ENCODE measurements at regions not wholly inside any gene's neighbourhood (a gene's known extent, or its start where the extent isn't known, plus 50 kb on each side); places are given as distances from the start of the nearest gene placed in this dataset.
A peak's percentile ranks its signal among the peaks of the same experiment; 100 is the strongest.
"Not testable (repeated sequence)": the region's sequence is repeated elsewhere in the genome, so short reads cannot be mapped to it uniquely, and the experiment has no call there.

DNA sequence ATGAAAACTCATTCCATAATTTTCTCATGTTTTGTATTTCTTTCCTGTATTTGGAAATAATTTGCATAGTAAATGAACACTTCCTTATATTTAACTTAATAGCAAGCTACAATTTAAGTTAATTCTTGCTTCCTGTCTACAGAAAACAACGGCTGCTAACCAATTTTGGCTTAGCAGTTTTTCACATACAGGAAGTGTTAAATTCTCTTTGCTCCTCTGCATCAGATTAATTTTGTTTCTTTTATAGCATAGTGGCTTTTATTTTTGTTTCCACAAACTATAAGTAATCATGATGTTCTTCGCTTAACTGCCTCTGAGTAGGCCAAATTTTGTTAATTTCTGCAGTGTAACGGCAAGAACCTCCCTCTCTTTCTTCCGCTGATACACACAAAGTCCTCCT is 182.9 kb downstream of the ALX1 start:
- Mint-ChIP-seq H3K9me3 (no peaks in the 10 kb centered on the region), H3K36me3 (no peaks in the 10 kb centered on the region), H3K4me1 (no peaks in the 10 kb centered on the region), H3K27ac (no peak overlapping the region), H3K4me3 (no peak overlapping the region), H3K27me3 (no peaks in the 10 kb centered on the region)

- Mint-ChIP-seq H3K27me3 (no peaks in the 10 kb centered on the region), H3K27ac (no peak overlapping the region), H3K9me3 (peaks cover 5% of the 10 kb centered on the region), H3K36me3 (no peaks in the 10 kb centered on the region), H3K4me1 (peaks cover 18% of the 10 kb centered on the region), H3K4me3 (no peak overlapping the region)
Observed at GRCh38 chr12:85466890-85467289, 186.9 kb downstream of the ALX1 start.

GRCh38 chr12:85468356-85469157 is 188.5 kb downstream of the ALX1 start:
- Mint-ChIP-seq H3K4me1 (peaks cover 18% of the 10 kb centered on the region), H3K4me3 (peak overlapping the region; percentile 83), H3K36me3 (no peaks in the 10 kb centered on the region), H3K27me3 (no peaks in the 10 kb centered on the region), H3K9me3 (peaks cover 5% of the 10 kb centered on the region), H3K27ac (no peak overlapping the region)

DNA sequence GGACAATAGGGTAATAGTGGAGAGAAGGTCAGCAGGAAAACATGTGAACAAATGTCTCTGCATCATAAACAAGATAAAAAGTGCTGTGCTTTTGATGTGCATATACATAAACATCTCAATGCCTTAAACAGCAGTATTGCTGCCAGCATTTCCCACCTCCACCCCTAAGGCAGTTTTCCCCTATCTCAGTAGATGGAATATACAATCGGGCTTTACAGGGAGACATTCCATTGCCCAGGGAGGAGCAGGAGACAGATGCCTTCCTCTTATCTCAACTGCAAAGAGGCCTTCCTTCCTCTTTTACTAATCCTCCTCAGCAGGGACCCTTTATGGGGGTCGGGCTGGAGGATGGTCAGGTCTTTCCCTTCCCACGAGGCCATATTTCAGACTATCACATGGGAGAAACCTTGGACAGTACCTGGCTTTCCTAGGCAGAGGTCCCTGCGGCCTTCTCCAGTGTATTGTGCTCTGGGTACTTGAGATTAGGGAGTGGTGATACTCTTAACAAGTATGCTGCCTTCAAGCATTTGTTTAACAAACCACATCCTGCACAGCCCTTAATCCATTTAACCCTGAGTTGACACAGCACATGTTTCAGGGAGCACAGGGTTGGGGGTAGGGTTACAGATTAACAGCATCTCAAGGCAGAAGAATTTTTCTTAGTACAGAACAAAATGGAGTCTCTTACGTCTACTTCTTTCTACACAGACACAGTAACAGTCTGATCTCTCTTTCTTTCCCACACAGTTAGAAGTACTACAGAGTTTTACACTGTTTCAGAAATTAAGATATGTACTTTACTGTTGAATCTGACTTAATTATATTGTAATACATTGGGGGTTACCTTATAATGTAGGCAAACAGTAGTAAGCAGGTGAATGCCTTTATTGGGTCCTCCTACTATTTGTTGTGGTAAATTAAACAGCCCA is 189.4 kb downstream of the ALX1 start:
- H3K27me3 Mint-ChIP-seq, H3K27ac Mint-ChIP-seq, H3K36me3 Mint-ChIP-seq, H3K9me3 Mint-ChIP-seq: not testable (repeated sequence)
- peaks cover 18% of the 10 kb centered on the region for H3K4me1 Mint-ChIP-seq
- H3K4me3 Mint-ChIP-seq = peak overlapping the region; percentile 83

DNA sequence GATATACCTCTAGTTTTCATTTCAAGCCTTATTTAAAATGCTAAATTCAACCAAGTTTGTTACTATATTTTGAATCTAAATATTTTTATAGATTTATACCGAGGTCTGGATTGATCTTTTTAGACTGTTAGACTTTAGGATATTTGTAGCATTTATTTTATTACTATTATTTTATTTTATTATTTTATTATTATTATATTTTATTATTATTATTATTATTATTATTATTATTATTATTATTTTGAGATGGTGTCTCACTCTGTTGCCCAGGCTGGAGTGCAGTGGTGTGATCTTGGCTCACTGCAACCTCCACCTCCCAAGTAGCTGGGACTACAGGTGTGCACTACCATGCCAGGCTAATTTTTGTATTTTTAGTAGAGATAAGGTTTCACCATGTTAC is 195.3 kb downstream of the ALX1 start:
- not testable (repeated sequence) for H3K4me3 Mint-ChIP-seq, H3K36me3 Mint-ChIP-seq, H3K27ac Mint-ChIP-seq, H3K4me1 Mint-ChIP-seq, H3K9me3 Mint-ChIP-seq, H3K27me3 Mint-ChIP-seq

- no peaks in the 10 kb centered on the region for H3K9me3 Mint-ChIP-seq
- H3K36me3 Mint-ChIP-seq = no peaks in the 10 kb centered on the region
- no peaks in the 10 kb centered on the region for H3K4me1 Mint-ChIP-seq
- H3K27me3 Mint-ChIP-seq = no peaks in the 10 kb centered on the region
- no peak overlapping the region for H3K27ac Mint-ChIP-seq
- no peak overlapping the region for H3K4me3 Mint-ChIP-seq
Observed at GRCh38 chr12:85476756-85477155, 196.7 kb downstream of the ALX1 start.

GRCh38 chr12:85484387-85484786 is 204.4 kb downstream of the ALX1 start:
- Mint-ChIP-seq H3K4me3 (no peak overlapping the region), H3K9me3 (no peaks in the 10 kb centered on the region), H3K36me3 (no peaks in the 10 kb centered on the region), H3K27me3 (no peaks in the 10 kb centered on the region), H3K27ac (no peak overlapping the region), H3K4me1 (no peaks in the 10 kb centered on the region)

- Mint-ChIP-seq H3K4me3 (no peak overlapping the region), H3K27me3 (no peaks in the 10 kb centered on the region), H3K4me1 (no peaks in the 10 kb centered on the region), H3K27ac (no peak overlapping the region), H3K9me3 (peaks cover 14% of the 10 kb centered on the region), H3K36me3 (no peaks in the 10 kb centered on the region)
Observed at GRCh38 chr12:85489194-85489593, 209.2 kb downstream of the ALX1 start.

GRCh38 chr12:85504164-85504563 is 224.1 kb downstream of the ALX1 start:
- H3K36me3 Mint-ChIP-seq = no peaks in the 10 kb centered on the region
- H3K4me3 Mint-ChIP-seq = no peak overlapping the region
- no peaks in the 10 kb centered on the region for H3K27me3 Mint-ChIP-seq
- H3K9me3 Mint-ChIP-seq = peaks cover 4% of the 10 kb centered on the region
- H3K4me1 Mint-ChIP-seq = no peaks in the 10 kb centered on the region
- H3K27ac Mint-ChIP-seq = no peak overlapping the region

DNA sequence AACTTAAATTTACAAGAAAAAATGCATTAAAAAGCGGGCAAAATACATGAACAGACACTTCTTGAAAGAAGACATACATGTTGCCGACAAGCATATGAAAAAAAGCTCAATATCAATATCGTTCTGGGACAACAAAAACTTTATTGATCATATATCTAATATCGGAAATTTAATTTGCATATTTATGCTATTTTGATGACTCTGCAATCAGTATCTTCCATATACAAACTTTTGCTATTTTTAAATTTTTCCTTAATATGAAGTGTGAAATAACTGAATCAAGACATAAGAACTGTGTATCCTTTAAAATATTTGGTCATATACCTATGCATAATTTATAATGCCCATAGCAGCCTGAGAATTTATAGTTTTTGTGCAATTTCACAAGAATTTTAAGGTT is 224.6 kb downstream of the ALX1 start:
- no peaks in the 10 kb centered on the region for H3K36me3 Mint-ChIP-seq
- H3K4me3 Mint-ChIP-seq = no peak overlapping the region
- no peaks in the 10 kb centered on the region for H3K27me3 Mint-ChIP-seq
- no peaks in the 10 kb centered on the region for H3K4me1 Mint-ChIP-seq
- H3K27ac Mint-ChIP-seq = no peak overlapping the region
- H3K9me3 Mint-ChIP-seq = peaks cover 4% of the 10 kb centered on the region

DNA sequence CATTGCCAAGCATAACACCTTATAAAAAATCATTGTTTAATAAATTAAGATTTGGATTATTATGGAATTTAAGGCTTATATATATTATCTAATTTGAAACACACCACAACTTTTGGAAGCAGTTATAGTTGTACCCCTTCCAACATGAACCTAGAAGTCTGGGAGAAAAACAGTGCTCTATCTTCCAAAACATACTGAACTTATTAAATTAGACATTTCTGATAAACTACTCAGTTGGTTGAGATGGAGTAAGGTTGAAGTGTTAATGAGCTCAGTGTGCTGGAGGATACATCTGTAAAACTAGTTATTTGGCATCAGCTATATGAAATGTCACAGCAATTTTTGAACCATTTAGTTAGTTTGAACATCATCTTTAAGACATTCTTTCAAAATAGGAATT is 227.4 kb downstream of the ALX1 start:
- Mint-ChIP-seq H3K27me3 (no peaks in the 10 kb centered on the region), H3K27ac (no peak overlapping the region), H3K9me3 (peaks cover 4% of the 10 kb centered on the region), H3K4me3 (no peak overlapping the region), H3K36me3 (no peaks in the 10 kb centered on the region), H3K4me1 (no peaks in the 10 kb centered on the region)

GRCh38 chr12:85509081-85509856 is 229.2 kb downstream of the ALX1 start:
- Mint-ChIP-seq H3K4me1 (no peaks in the 10 kb centered on the region), H3K9me3 (peaks cover 4% of the 10 kb centered on the region), H3K27me3 (no peaks in the 10 kb centered on the region), H3K27ac (no peak overlapping the region), H3K36me3 (no peaks in the 10 kb centered on the region), H3K4me3 (no peak overlapping the region)

DNA sequence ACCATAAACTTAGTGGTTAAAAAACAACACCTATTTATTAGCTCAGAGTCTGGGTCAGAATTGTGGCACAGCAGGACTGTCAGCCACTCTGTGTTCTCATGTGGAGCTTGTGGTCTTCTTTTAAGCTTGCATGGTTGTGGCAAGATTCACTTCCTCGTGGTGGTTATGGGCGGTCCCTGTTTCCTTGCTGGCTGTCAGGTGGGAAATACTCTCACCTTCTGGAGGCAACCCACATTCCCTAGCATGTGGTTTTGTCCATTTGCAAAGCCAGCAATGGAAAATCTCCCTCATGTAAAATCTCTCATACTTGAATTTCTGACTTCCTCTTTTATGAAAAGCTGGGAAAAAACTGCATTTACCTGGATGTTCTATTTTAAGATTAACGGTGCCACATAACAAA is 229.8 kb downstream of the ALX1 start:
- Mint-ChIP-seq H3K4me3 (no peak overlapping the region), H3K27me3 (no peaks in the 10 kb centered on the region), H3K4me1 (no peaks in the 10 kb centered on the region), H3K9me3 (peaks cover 4% of the 10 kb centered on the region), H3K36me3 (no peaks in the 10 kb centered on the region), H3K27ac (no peak overlapping the region)

DNA sequence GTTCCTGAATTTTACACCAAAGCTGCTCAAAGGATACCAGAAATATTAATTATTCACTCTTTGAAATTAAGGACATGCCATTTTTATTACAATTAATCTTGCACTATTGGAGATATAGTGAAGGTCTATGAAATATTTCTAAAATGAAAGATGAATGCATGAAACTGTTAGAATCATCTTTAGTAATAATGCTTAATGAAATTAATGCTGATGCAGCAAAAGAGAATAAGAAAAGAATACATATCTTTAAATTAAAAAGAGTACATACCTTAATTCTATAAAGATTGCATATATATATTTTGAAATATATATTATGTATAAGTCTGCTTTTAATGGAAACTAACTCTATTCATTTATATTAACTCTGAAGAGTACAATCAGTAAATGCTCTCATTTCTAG is 236.0 kb downstream of the ALX1 start:
- Mint-ChIP-seq H3K9me3 (no peaks in the 10 kb centered on the region), H3K36me3 (no peaks in the 10 kb centered on the region), H3K4me1 (no peaks in the 10 kb centered on the region), H3K27ac (no peak overlapping the region), H3K4me3 (no peak overlapping the region), H3K27me3 (no peaks in the 10 kb centered on the region)

DNA sequence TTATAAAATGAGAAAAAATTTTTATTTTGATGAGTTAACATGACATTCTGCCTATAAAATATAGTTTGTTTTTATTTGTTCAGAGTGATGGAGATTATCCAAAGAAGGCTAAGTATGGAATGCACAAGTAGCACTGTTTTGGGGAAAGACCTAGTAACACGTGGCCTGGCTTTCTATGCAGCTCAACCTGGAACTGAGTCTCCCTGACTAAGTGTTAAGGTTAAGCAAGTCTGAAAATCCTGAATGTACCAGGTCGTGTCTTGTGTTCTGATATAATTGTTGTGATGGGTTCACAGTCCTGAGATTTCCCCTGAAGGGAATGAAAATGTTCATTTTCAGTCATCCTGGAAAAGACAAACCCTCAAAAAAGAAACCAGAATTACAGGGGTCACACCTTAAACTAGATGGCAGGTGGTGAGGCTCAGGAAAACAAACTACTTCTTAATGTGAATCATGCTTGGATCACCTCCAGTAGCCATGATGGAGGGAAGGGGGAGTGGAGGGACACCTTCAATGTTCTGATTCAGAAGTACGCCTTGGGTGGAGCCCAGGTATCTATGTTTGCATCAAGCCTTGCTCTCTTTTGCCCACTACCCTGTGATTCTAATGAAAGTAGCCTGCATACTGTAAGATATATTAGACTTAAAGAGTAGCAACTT is 236.8 kb downstream of the ALX1 start:
- Mint-ChIP-seq H3K27me3 (no peaks in the 10 kb centered on the region), H3K27ac (no peak overlapping the region), H3K4me3 (no peak overlapping the region), H3K36me3 (no peaks in the 10 kb centered on the region), H3K9me3 (no peaks in the 10 kb centered on the region), H3K4me1 (no peaks in the 10 kb centered on the region)

All from activated naive CD4-positive, alpha-beta T cell treated with anti-CD3 and anti-CD28 coated beads, Interleukin-2, amount 50 U/mL, for 24 hours (primary cell).